HepG2 (cell line): ENCODE measurements at regions not wholly inside any gene's neighbourhood (a gene's known extent, or its start where the extent isn't known, plus 50 kb on each side); places are given as distances from the start of the nearest gene placed in this dataset.

Experiments
- ATAC-seq: fragments of 200-7000 bp; cut with Tn5 transposase; 3 replicates; pipeline ENCODE4 v1.9.1; 2020; ENCODE audit warnings: mild to moderate bottlenecking, moderate library complexity
- BruUV-seq: library from RNA; stranded (reverse); fragments of 400-500 nt; replicated peaks from 2 replicates; lab custom pipeline; 2021; lab: Mats Ljungman, UMichigan
- CTCF ChIA-PET: fragments of 300-600 bp; formaldehyde crosslinking; extraction: SDS; loops from one replicate; lab custom pipeline; 2021; ENCODE audit warnings: low total read pairs, inconsistent platforms, low intra/inter-chr PET ratio; lab: Yijun Ruan, JAX
- POLR2A ChIA-PET: fragments of 350-600 bp; sonication (Branson Sonifier 250); formaldehyde crosslinking; loops from one replicate; lab custom pipeline; 2020; ENCODE audit warnings: antibody characterized with exemption, inconsistent platforms; lab: Yijun Ruan, JAX
- DNase-seq: peaks from one replicate; pipeline ENCODE4 v3.0.0-alpha.2; 2015; ENCODE audit warnings: low spot score
- FAIRE-seq: peaks from 3 replicates; lab custom pipeline; 2011; peaks lifted over from hg19 to GRCh38; lab: Jason Lieb, UNC
- H2AFZ ChIP-seq: one replicate; pipeline ENCODE4 v1.6.1; 2011; ENCODE audit warnings: low read length, inconsistent platforms
- H3K27ac ChIP-seq: fragments of 300-600 bp; 3 replicates; pipeline ENCODE4 v1.8.0; 2011; ENCODE audit warnings: mixed run types, mild to moderate bottlenecking, mixed read lengths, low read length, inconsistent platforms; ENCODE audit not compliant: insufficient read depth; ENCODE audit errors: extremely low read length
- H3K27me3 ChIP-seq, 2 experiments: fragments of 200-600 bp in 1 of 2; 2 replicates in 1 of 2; 3 replicates in 1 of 2; pipeline versions ENCODE4 v1.6.0 to v1.8.0; 2011; ENCODE audit warnings: low read length in 2 of 2, mild to moderate bottlenecking in 2 of 2, moderate library complexity in 2 of 2, inconsistent platforms in 1 of 2; ENCODE audit not compliant: insufficient read depth in 2 of 2, control insufficient read depth in 1 of 2
- H3K36me3 ChIP-seq, 2 experiments: fragments of 200-600 bp in 1 of 2; replicated peaks in 1 of 2; 2 replicates in 1 of 2; 3 replicates in 1 of 2; pipeline versions ENCODE4 v1.5.1 to v1.8.0; 2011; ENCODE audit warnings: low read length in 2 of 2, inconsistent platforms in 1 of 2; ENCODE audit not compliant: insufficient read depth in 2 of 2, control insufficient read depth in 1 of 2
- H3K4me1 ChIP-seq: 2 replicates; pipeline ENCODE4 v1.5.1; 2012; ENCODE audit warnings: low read length, inconsistent platforms; ENCODE audit not compliant: insufficient read depth
- H3K4me2 ChIP-seq: 2 replicates; pipeline ENCODE4 v1.6.0; 2011; ENCODE audit warnings: low read depth, low read length, inconsistent platforms
- H3K4me3 ChIP-seq, 3 experiments: fragments of 200-600 bp in 1 of 3; sonication (generic), shearing (Covaris generic) in 1 of 3; replicated peaks in 1 of 3; 2 replicates each; pipeline ENCODE4 v1.5.1; 2011 to 2016; ENCODE audit warnings: low read length in 3 of 3, inconsistent platforms in 2 of 3, low read depth in 2 of 3, mild to moderate bottlenecking in 2 of 3, control low read depth in 1 of 3, mixed read lengths in 1 of 3; ENCODE audit not compliant: insufficient read depth in 1 of 3
- H3K79me2 ChIP-seq: one replicate; pipeline ENCODE4 v1.6.1; 2011; ENCODE audit warnings: low read length, inconsistent platforms; ENCODE audit not compliant: insufficient read depth
- H3K9ac ChIP-seq: 2 replicates; pipeline ENCODE4 v1.6.0; 2011; ENCODE audit warnings: mild to moderate bottlenecking, low read depth, low read length, inconsistent platforms; ENCODE audit not compliant: insufficient read depth
- H3K9me3 ChIP-seq: 2 replicates; pipeline ENCODE4 v1.5.1; 2012; ENCODE audit warnings: mild to moderate bottlenecking, low read length
- H4K20me1 ChIP-seq: 2 replicates; pipeline ENCODE4 v1.6.0; 2011; ENCODE audit warnings: inconsistent platforms, mild to moderate bottlenecking, low read length, moderate library complexity; ENCODE audit not compliant: insufficient read depth
- BRD4 ChIP-seq: sonication (generic); formaldehyde crosslinking; IDR thresholded peaks from 2 replicates; pipeline ENCODE4 v1.4.0; 2020; ENCODE audit warnings: missing genetic modification reagents
- ETV6 ChIP-seq: sonication (generic); formaldehyde crosslinking; conservative IDR thresholded peaks from 2 replicates; pipeline ENCODE4 v1.4.0; 2020; ENCODE audit warnings: missing genetic modification reagents
- MED1 ChIP-seq: sonication (generic); formaldehyde crosslinking; IDR thresholded peaks from 2 replicates; pipeline ENCODE4 v1.4.0; 2020; ENCODE audit warnings: missing genetic modification reagents
- NCOA5 ChIP-seq: sonication (generic); formaldehyde crosslinking; IDR thresholded peaks from 2 replicates; pipeline ENCODE4 v1.4.0; 2020; ENCODE audit warnings: missing genetic modification reagents
- POGZ ChIP-seq: sonication (generic); formaldehyde crosslinking; IDR thresholded peaks from 2 replicates; pipeline ENCODE4 v1.4.0; 2020; ENCODE audit warnings: mild to moderate bottlenecking, missing genetic modification reagents
- REL ChIP-seq: sonication (generic); formaldehyde crosslinking; conservative IDR thresholded peaks from 2 replicates; pipeline ENCODE4 v1.8.0; 2022; ENCODE audit warnings: mild to moderate bottlenecking, missing genetic modification reagents, moderate library complexity
- RFX3 ChIP-seq: IDR thresholded peaks from 2 replicates; pipeline ENCODE4 v1.6.1; 2016; ENCODE audit warnings: missing biosample characterization, missing genetic modification reagents
- ZBTB21 ChIP-seq: sonication (generic); formaldehyde crosslinking; IDR thresholded peaks from 2 replicates; pipeline ENCODE4 v1.4.0; 2020; ENCODE audit warnings: missing genetic modification reagents
- ZFP82 ChIP-seq: sonication (generic); formaldehyde crosslinking; IDR thresholded peaks from 2 replicates; pipeline ENCODE4 v1.5.1; 2020; ENCODE audit warnings: mild to moderate bottlenecking, missing genetic modification reagents, borderline replicate concordance
- ZNF20 ChIP-seq: sonication (generic); formaldehyde crosslinking; IDR thresholded peaks from 2 replicates; pipeline ENCODE4 v1.4.0; 2020; ENCODE audit warnings: mild to moderate bottlenecking, moderate library complexity, missing genetic modification reagents
- ZNF24 ChIP-seq: fragments of 450-650 bp; IDR thresholded peaks from 2 replicates; pipeline ENCODE4 v1.6.1; 2017; ENCODE audit warnings: antibody characterized with exemption, mild to moderate bottlenecking
- ZNF451 ChIP-seq: sonication (generic); formaldehyde crosslinking; IDR thresholded peaks from 2 replicates; pipeline ENCODE4 v1.5.0; 2020; ENCODE audit warnings: mild to moderate bottlenecking, missing genetic modification reagents
- ZNF552 ChIP-seq: sonication (generic); formaldehyde crosslinking; IDR thresholded peaks from 2 replicates; pipeline ENCODE4 v1.9.0; 2022; ENCODE audit warnings: missing genetic modification reagents, mild to moderate bottlenecking, borderline replicate concordance
- ZNF569 ChIP-seq: sonication (generic); formaldehyde crosslinking; IDR thresholded peaks from 2 replicates; pipeline ENCODE4 v1.5.0; 2020; ENCODE audit warnings: mild to moderate bottlenecking, missing genetic modification reagents, moderate library complexity, borderline replicate concordance
- in situ Hi-C: cut with HindIII; loops from 2 replicates; pipeline ENCODE4 v1.10.0; 2017; ENCODE audit warnings: low pct_unique_long_range_greater_than_20kb; ENCODE audit not compliant: extremely low pct_ligation_motif_present
- intact Hi-C: fragments of 100-400 bp; cut with micrococcal nuclease; formaldehyde crosslinking; loops from one replicate; pipeline ENCODE4 v1.10.0; 2022; ENCODE audit not compliant: unreplicated experiment
- TF ChIP-seq, protein P1 (sequence below): sonication (generic); formaldehyde crosslinking; IDR thresholded peaks from 2 replicates; pipeline ENCODE4 v1.9.0; 2021; ENCODE audit warnings: missing genetic modification reagents, borderline replicate concordance
- TF ChIP-seq, protein P2 (sequence below): sonication (generic); formaldehyde crosslinking; IDR thresholded peaks from 2 replicates; pipeline ENCODE4 v1.5.0; 2020; ENCODE audit warnings: mild to moderate bottlenecking, missing genetic modification reagents
- TF ChIP-seq, protein P3 (sequence below): sonication (generic); formaldehyde crosslinking; IDR thresholded peaks from 2 replicates; pipeline ENCODE4 v1.5.0; 2020; ENCODE audit warnings: mild to moderate bottlenecking, missing genetic modification reagents, borderline replicate concordance
- TF ChIP-seq, protein P4 (sequence below): sonication (generic); formaldehyde crosslinking; IDR thresholded peaks from 2 replicates; pipeline ENCODE4 v1.4.0; 2020; ENCODE audit warnings: missing genetic modification reagents

DNA sequence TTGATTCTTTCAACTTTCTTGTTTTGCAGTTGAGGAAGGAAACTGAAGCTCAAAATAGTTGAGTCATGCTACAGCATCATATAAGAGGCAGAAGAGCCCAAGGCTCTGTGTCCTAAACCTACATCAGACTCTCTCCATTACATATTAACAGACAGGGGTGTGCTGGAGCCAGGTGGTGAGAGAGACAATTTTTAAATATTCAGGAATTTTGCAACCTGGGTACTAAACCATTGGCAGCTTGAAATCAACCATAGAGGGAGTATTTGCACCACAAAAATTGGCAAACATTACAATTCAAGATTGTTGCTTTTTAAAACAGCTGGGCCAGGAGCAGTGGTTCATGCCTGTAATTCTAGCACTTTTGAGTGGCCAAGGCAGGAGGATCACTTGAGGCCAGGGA, 65.8 kb upstream of the SOX4 start:
- intact Hi-C loops, result loop anchor here (1.0 kb wide), 1 partner anchor 14 kb away; no protein-coding TSS in a partner anchor
- Histone ChIP-seq H3K36me3 (no peaks in the 10 kb centered on the region), H3K4me3 (no peak overlapping the region), H2AFZ (no peak overlapping the region), H3K9me3 (no peaks in the 10 kb centered on the region), H3K79me2 (no peaks in the 10 kb centered on the region), H3K9ac (no peak overlapping the region), H3K4me1 (no peaks in the 10 kb centered on the region), H3K27me3 (peaks cover 0 to 3% of the 10 kb centered on the region in 2 experiments; a peak in 2 of 5 replicates), H3K4me2 (no peak overlapping the region)
- ChIA-PET POLR2A (interaction anchor here (0.6 kb wide), 1 partner anchor 31 kb away, joined by 3 read pairs; no protein-coding TSS in a partner anchor), CTCF (no interaction called here)
- no peak for DNase-seq
- no peak for ATAC-seq
- BruUV-seq, result no TSS peak
- no peak for TF ChIP-seq ZNF552 (CRISPR knock-in tag)
- TF ChIP-seq ETV6 (CRISPR knock-in tag), result no peak
- TF ChIP-seq POGZ, result no peak
- no peak for TF ChIP-seq ZNF569
- no peak for TF ChIP-seq ZFP82 (CRISPR knock-in tag)
- TF ChIP-seq ZNF451 (CRISPR knock-in tag), result no peak
- TF ChIP-seq NCOA5 (CRISPR knock-in tag), result no peak
- TF ChIP-seq REL (CRISPR knock-in tag), result no peak
- no peak for TF ChIP-seq MED1
- TF ChIP-seq RFX3 (CRISPR knock-in tag), result no peak
- TF ChIP-seq, protein P1, sequence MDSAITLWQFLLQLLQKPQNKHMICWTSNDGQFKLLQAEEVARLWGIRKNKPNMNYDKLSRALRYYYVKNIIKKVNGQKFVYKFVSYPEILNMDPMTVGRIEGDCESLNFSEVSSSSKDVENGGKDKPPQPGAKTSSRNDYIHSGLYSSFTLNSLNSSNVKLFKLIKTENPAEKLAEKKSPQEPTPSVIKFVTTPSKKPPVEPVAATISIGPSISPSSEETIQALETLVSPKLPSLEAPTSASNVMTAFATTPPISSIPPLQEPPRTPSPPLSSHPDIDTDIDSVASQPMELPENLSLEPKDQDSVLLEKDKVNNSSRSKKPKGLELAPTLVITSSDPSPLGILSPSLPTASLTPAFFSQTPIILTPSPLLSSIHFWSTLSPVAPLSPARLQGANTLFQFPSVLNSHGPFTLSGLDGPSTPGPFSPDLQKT (CRISPR knock-in tag), result no peak
- no peak for TF ChIP-seq ZBTB21 (CRISPR knock-in tag)
- TF ChIP-seq, protein P2, sequence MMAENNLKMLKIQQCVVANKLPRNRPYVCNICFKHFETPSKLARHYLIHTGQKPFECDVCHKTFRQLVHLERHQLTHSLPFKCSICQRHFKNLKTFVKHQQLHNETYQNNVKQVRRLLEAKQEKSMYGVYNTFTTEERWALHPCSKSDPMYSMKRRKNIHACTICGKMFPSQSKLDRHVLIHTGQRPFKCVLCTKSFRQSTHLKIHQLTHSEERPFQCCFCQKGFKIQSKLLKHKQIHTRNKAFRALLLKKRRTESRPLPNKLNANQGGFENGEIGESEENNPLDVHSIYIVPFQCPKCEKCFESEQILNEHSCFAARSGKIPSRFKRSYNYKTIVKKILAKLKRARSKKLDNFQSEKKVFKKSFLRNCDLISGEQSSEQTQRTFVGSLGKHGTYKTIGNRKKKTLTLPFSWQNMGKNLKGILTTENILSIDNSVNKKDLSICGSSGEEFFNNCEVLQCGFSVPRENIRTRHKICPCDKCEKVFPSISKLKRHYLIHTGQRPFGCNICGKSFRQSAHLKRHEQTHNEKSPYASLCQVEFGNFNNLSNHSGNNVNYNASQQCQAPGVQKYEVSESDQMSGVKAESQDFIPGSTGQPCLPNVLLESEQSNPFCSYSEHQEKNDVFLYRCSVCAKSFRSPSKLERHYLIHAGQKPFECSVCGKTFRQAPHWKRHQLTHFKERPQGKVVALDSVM (CRISPR knock-in tag), result no peak
- no peak for TF ChIP-seq ZNF20 (CRISPR knock-in tag)
- TF ChIP-seq BRD4 (CRISPR knock-in tag), result no peak
- no peak for TF ChIP-seq ZNF24
- TF ChIP-seq, protein P3, sequence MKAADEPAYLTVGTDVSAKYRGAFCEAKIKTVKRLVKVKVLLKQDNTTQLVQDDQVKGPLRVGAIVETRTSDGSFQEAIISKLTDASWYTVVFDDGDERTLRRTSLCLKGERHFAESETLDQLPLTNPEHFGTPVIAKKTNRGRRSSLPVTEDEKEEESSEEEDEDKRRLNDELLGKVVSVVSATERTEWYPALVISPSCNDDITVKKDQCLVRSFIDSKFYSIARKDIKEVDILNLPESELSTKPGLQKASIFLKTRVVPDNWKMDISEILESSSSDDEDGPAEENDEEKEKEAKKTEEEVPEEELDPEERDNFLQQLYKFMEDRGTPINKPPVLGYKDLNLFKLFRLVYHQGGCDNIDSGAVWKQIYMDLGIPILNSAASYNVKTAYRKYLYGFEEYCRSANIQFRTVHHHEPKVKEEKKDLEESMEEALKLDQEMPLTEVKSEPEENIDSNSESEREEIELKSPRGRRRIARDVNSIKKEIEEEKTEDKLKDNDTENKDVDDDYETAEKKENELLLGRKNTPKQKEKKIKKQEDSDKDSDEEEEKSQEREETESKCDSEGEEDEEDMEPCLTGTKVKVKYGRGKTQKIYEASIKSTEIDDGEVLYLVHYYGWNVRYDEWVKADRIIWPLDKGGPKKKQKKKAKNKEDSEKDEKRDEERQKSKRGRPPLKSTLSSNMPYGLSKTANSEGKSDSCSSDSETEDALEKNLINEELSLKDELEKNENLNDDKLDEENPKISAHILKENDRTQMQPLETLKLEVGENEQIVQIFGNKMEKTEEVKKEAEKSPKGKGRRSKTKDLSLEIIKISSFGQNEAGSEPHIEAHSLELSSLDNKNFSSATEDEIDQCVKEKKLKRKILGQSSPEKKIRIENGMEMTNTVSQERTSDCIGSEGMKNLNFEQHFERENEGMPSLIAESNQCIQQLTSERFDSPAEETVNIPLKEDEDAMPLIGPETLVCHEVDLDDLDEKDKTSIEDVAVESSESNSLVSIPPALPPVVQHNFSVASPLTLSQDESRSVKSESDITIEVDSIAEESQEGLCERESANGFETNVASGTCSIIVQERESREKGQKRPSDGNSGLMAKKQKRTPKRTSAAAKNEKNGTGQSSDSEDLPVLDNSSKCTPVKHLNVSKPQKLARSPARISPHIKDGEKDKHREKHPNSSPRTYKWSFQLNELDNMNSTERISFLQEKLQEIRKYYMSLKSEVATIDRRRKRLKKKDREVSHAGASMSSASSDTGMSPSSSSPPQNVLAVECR (CRISPR knock-in tag), result no peak
- TF ChIP-seq, protein P4, sequence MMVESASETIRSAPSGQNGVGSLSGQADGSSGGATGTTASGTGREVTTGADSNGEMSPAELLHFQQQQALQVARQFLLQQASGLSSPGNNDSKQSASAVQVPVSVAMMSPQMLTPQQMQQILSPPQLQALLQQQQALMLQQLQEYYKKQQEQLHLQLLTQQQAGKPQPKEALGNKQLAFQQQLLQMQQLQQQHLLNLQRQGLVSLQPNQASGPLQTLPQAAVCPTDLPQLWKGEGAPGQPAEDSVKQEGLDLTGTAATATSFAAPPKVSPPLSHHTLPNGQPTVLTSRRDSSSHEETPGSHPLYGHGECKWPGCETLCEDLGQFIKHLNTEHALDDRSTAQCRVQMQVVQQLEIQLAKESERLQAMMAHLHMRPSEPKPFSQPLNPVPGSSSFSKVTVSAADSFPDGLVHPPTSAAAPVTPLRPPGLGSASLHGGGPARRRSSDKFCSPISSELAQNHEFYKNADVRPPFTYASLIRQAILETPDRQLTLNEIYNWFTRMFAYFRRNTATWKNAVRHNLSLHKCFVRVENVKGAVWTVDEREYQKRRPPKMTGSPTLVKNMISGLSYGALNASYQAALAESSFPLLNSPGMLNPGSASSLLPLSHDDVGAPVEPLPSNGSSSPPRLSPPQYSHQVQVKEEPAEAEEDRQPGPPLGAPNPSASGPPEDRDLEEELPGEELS (CRISPR knock-in tag), result no peak
- TF ChIP-seq, all 625 proteins: peak for 0
- Histone ChIP-seq H3K27ac (no peak overlapping the region), H4K20me1 (no peaks in the 10 kb centered on the region)
- no peak for FAIRE-seq
- in situ Hi-C loops, result no loop called here
